DOHH2 (cell line): ENCODE measurements at regions not wholly inside any gene's neighbourhood (a gene's known extent, or its start where the extent isn't known, plus 50 kb on each side); places are given as distances from the start of the nearest gene placed in this dataset.

Experiments used
- CTCF ChIP-seq: fragments of 200-600 bp; sonication (generic); IDR thresholded peaks from one replicate; pipeline ENCODE4 v1.5.1; 2014; ENCODE audit warnings: antibody characterized with exemption, mild to moderate bottlenecking, low read depth, low read length; ENCODE audit not compliant: poor library complexity, severe bottlenecking
- EZH2phosphoT487 ChIP-seq: fragments of 200-600 bp; sonication (generic); IDR thresholded peaks from 2 replicates; pipeline ENCODE4 v1.6.1; 2017; ENCODE audit warnings: borderline replicate concordance, mild to moderate bottlenecking, antibody characterized with exemption, low read length, moderate library complexity, mixed read lengths

DNA sequence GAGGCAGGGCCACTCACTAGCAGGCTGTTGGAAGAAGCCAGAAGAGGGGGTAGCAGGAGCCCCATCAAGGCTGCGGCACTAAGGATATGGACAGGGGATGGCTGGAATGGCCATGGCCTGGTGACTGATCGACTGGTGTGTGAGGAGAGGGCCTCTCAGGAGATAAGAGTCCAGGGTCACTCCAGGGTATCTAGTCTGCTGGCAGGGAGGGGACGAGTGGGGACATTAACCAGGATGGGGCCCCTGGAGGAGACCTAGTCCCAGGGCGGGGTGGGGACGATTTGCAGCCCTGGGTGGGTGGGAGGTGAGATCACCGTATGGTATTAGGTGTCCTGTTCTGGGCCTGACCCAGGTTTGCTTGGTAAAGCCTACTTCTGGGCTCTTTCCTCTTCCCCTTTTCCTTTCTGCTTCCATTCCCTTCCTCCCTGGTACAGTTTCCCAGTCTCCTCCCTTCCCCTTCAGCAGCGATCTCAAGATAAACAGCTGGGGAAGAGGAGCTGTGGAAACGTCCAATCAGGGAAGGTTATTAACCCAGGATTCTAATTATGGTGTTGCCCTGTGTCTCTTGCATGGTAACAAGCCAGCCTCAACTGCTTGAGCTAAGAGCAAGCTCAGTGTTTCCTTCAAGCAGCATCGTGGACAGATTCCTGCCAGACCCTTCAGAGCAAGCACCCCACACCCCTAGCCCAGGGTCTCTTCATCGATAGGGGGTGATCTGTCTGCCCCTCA lies 233.2 kb downstream of the RPS24 start:
- TF ChIP-seq CTCF = no peak
- TF ChIP-seq EZH2phosphoT487 = no peak
